ENCODE measurements at regions not wholly inside any gene's neighbourhood (a gene's known extent, or its start where the extent isn't known, plus 50 kb on each side); places are given as distances from the start of the nearest gene placed in this dataset.

- DNase-seq = no peak
Observed at GRCh38 chr5:154107010-154107409, 68.2 kb downstream of the MFAP3 start.

GRCh38 chr5:154107756-154108155 lies 69.0 kb downstream of the MFAP3 start:
- no peak for DNase-seq

- no peak for DNase-seq
Observed at GRCh38 chr5:154109416-154110106, 70.8 kb downstream of the MFAP3 start.

DNA sequence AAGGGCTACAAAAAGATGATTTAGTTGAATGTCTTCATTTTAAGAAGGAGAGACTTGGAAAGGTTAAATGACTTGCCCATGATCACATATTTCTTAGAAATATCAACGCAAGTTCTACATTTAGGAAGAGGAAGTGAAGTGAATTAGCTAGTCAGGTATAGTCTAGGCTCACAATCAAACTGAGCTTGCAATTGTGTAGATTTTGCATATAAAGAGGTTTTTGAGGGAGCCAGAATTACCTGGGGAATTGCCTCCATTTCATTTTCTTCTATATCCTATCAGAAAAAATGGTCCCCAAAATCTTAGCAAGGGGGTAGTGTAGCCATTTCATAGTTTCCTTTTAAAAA lies 71.3 kb downstream of the MFAP3 start:
- no peak for DNase-seq

DNA sequence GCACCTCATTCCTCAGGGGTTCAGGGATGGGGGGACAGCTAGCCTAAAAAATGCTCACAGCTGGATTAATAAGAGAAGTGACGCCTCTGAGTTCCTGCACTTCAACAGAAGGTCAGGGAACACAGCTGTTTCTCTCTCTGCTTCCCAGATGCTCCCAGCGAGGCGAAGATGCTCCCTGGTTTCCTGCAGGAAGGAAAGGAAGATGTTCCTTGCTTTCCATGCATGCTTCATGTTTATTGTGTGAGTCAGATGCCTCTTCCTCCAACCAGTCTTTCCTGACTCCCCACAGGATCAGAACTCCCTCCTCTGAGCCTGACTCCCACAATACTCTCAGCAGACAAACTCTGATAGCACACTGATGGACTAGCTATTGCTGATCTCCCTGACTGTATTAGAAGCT lies 71.9 kb downstream of the MFAP3 start:
- DNase-seq = no peak

DNA sequence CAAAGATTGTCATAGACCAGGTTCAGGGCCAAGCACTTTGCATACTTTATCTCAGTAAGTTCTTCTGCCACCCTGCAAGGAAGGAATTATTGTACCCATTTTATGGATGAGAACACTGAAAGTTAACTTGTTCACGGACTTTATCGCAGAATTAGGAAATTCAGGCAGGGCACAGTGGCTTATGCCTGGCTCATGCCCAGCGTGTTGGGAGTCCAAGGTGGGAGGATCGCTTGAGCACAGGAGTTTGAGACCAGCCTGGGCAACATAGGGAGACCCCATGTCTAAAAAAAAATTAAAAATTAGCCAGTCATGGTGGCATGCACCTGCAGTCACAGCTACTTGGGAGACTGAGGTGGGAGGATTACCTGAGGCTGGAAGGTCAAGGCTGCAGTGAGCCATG lies 72.4 kb downstream of the MFAP3 start:
- no peak for DNase-seq

DNA sequence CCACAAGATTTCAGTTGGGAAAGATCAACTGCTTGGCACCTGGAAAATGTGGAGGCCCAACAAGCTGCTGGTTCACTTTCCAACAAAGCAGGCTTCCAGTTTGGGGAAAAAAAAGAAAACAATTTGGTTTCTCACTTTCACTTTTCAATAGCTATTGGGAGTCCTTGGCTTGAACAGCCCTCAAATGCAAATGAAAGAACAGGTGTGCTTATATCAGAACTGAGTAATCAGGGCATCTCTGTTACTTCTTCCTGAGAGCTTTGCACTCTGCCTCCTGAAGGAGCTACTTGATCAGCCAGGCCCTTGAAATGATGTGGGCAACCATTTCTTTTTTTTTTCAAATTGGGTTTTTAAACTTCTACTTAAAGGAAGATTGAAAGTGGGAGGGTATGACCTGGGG lies 73.5 kb downstream of the MFAP3 start:
- DNase-seq = peak; percentile 85

DNA sequence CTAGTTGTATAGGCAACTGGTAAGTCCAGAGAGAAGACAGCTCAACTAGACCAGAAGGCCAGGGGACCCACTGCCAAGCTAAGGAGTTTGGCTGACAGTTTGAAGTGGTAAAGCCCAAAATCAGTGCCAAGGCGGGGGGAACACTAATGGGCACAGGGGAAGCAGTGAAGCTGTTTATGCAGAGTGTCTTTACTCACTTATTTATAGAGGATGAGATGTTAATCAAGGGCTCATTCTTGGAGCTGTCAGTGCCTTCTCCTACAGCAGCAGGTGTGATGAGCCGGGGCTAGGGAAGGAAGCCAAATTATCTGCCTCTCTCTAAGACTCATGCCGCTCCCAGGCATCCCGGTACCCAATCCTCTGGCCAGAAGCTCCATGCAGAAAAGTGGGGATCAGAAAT lies 75.2 kb upstream of the GALNT10 start:
- DNase-seq = peak; percentile 18

- no peak for DNase-seq
Observed at GRCh38 chr5:154117050-154117449, 73.5 kb upstream of the GALNT10 start.

GRCh38 chr5:154117930-154118329 lies 72.6 kb upstream of the GALNT10 start:
- DNase-seq = peak; percentile 63

DNA sequence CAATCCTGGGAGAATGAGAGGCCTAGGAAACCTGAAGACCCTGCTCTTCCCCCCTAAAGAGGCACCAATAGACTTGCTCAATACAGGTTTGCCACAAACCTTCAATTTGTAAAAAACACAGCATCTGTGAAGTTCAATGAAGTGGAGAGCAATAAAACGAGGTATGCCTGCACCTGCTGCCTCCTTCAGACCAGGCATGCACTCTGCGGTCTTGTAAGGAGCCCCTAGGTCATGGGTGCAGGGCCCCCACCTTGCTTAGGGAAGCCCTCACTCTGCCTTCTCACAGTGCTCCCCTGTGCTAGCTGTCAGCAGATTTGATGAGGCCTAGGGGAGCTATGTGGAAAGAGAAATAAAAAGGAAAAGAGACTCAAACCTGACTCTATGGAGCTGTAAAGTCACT lies 72.1 kb upstream of the GALNT10 start:
- DNase-seq = peak; percentile 87

- DNase-seq = peak; percentile 87
Observed at GRCh38 chr5:154118893-154119336, 71.6 kb upstream of the GALNT10 start.

DNA sequence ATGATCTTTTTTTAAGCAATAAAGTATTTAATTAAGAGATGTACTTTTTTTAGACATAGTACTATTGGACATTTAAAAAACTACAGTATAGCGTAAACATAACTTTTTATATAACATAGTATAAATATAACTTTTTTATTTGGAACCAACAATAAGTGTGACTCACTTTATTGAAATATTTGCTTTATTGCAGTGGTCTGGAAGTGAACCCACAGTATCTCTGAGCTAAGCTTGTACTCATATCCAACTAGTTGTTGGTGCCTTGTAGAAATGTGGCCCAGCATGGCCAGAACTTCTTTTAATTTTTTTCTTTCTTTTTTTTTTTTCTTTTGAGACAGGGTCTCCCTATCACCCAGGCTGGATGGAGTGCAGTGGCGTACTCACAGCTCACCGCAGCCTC lies 61.5 kb upstream of the GALNT10 start:
- DNase-seq = no peak

GRCh38 chr5:154129921-154130320 lies 60.6 kb upstream of the GALNT10 start:
- DNase-seq = no peak

DNA sequence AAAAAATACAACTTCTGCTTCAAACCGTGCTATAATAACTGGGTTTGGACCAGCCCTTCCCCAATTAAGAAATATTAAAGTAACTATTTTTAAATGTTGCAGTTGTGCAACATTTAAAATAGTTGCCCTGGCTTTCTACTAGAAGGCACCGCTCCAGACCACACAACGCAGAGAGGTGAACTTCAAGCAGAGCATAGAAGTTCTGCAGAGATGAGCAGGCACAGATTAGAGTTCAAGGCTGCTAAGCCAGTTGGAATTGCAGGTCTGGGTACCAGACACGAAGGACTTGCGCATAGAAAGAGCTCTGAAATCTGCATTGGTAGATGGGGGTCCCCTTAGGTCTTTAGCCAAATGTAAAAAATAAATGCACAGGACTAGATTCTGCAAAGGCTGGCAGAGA lies 58.7 kb upstream of the GALNT10 start:
- DNase-seq = no peak

DNA sequence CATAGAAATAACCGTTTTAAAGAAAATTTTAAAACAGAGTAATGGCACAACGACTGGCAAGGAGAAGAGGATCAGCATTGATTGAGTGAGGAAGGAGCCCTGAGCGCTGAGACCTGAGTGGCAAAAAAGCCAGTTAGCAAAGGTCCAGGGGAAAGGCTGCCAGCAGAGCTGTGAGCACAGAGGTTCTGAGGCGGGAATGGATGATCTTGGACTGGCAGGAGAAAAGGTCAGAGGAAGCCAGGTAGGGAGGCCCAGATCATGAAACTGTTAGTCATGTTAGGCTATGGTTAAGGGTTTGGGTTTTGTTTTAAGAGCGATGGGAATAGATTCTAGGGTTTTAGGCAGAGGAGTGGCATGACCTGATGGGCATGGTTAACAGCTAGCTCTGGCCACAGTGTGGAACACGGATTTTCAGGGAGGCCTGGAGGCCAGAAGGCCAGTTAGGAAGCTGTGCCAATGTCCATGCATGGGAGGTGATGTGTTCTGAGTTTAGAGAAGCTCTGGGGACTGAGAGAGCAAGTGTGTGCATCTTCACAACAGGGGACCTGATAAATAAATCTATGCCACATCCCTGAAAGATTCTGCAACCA lies 57.7 kb upstream of the GALNT10 start:
- DNase-seq = no peak

DNA sequence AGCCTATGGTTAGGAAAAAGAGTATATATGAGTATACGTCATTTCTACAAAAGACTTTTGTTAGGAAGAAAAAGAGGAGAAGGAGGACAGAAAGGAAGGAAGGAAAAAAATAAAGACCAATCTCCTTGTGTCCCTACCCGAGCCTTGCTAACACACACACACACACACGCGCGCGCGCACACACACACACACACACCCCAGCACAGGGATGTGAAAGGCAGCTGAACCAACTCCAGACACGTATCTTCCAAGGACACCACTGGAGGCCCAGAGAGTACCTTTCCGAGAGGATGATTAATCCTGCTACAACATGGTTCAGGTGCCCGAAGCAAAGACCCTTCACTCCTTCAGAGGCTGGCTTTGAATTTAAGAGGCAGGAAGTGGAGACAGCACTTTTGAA lies 56.9 kb upstream of the GALNT10 start:
- DNase-seq = no peak

DNA sequence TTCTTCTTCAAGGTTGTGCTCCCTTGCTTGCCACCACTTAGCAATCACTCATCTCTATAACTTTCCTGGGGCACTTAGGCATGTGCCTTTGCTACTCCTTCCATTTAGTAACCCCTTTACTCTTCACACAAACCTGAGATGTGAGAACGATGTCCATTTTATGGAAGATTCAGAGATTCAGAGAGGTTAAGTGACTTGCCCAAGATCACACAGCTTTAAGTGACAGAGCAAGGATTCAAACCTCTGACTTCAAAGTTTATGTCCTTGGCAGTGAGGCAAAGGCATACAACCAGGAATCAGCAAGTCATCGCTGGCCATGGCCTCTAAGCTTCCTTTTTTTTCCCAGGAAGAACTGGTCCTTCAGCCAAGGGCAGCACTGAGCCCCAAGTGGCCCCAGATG lies 56.0 kb upstream of the GALNT10 start:
- DNase-seq = no peak

GRCh38 chr5:154135125-154135817 lies 55.3 kb upstream of the GALNT10 start:
- no peak for DNase-seq

DNA sequence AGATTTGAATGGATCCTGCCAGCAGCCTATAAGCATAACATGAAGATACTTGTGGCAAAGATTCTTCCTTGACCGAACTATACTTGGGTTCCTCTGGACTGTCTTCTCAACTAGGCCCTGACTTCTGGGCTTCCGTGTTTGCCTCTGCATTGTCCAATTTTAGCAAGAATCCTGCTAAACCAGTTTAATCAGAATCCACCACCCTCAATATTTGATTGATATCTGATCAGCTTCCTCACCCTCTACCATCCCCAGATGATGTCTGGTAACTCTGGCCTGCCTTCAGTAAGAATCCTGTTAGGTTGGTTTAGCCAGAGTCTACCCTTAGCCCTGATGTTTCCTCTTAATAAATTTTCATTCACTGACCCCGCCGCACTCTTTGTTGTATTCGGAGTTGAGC lies 54.4 kb upstream of the GALNT10 start:
- DNase-seq = no peak

DNA sequence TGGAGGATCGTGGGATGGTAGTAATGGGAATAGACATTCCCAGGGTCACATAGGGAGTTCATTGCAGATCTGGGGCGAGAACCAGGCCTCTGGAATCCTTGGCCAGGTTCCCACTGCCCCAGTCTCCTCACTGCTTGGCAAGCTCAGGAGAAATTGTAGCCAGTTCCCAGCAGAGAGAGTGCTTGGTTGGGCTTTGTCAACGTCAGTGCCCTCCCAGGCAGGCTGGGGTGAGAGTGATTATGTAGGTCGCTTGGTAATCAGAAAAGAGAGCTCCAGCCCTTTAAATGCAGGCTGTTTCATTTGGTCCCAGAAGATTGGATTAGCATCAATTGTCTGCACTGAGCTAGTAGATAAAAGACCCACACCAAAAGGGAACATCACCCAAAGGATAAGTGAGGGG lies 51.8 kb upstream of the GALNT10 start:
- no peak for DNase-seq

- DNase-seq = no peak
Observed at GRCh38 chr5:154140381-154140780, 50.2 kb upstream of the GALNT10 start.
